ENCODE measurements at regions not wholly inside any gene's neighbourhood (a gene's known extent, or its start where the extent isn't known, plus 50 kb on each side); places are given as distances from the start of the nearest gene placed in this dataset.

DNA sequence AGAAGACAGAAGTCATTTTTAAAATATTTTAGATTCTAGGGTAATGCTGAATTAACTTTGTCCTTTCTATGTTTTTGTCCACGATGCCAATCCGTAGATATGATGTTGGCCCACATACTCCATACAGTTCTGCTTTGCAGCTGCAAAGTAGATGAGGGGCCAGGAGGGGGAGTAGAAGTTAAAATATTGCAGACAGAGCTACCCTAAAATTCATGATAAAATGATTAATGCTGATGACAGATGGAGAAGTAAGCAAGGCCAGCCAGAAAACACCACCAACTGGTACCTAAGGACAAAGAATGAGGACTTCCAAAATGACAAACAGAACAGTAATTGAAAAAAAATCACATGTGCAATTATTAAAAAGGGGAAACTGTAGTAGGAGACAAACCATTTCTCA, 756.6 kb upstream of the ARPP21 start:
- H3K4me3 ChIP-seq (ENCODE audit: low read depth, low read length) = no peak overlapping the region
- CTCF ChIA-PET = no interaction called here
- Mint-ChIP-seq H3K9me3 (ENCODE audit: unreplicated experiment) (no peaks in the 10 kb centered on the region), H3K4me3 (ENCODE audit: unreplicated experiment) (no peak overlapping the region), H3K4me1 (ENCODE audit: low read depth, unreplicated experiment) (no peaks in the 10 kb centered on the region), H3K27ac (ENCODE audit: unreplicated experiment) (no peak overlapping the region), H3K36me3 (ENCODE audit: insufficient read depth, unreplicated experiment) (no peaks in the 10 kb centered on the region), H3K27me3 (ENCODE audit: insufficient read depth, unreplicated experiment) (no peaks in the 10 kb centered on the region)
- no peaks in the 10 kb centered on the region for H3K36me3 ChIP-seq (ENCODE audit: control insufficient read depth, insufficient read depth, low read length)
- intact Hi-C loops (cut with micrococcal nuclease; ENCODE audit: unreplicated experiment) = loop anchor here (5.0 kb wide), 1 partner anchor 410 kb away; no protein-coding TSS in a partner anchor
- no TSS peak for BruUV-seq (replicated peaks)
- no peaks in the 10 kb centered on the region for H3K9me3 ChIP-seq
- POLR2A ChIA-PET = no interaction called here
- TF ChIP-seq, protein P1, sequence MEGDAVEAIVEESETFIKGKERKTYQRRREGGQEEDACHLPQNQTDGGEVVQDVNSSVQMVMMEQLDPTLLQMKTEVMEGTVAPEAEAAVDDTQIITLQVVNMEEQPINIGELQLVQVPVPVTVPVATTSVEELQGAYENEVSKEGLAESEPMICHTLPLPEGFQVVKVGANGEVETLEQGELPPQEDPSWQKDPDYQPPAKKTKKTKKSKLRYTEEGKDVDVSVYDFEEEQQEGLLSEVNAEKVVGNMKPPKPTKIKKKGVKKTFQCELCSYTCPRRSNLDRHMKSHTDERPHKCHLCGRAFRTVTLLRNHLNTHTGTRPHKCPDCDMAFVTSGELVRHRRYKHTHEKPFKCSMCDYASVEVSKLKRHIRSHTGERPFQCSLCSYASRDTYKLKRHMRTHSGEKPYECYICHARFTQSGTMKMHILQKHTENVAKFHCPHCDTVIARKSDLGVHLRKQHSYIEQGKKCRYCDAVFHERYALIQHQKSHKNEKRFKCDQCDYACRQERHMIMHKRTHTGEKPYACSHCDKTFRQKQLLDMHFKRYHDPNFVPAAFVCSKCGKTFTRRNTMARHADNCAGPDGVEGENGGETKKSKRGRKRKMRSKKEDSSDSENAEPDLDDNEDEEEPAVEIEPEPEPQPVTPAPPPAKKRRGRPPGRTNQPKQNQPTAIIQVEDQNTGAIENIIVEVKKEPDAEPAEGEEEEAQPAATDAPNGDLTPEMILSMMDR (IDR thresholded peaks at IDR 0.05; ENCODE audit: insufficient read depth in 1 of 2, low read depth in 1 of 2, low read length in 1 of 2, severe bottlenecking in 1 of 2, unreplicated experiment in 1 of 2) = peak; percentile 11 to 31
- H3K4me1 ChIP-seq = no peaks in the 10 kb centered on the region
- no peaks in the 10 kb centered on the region for H3K27me3 ChIP-seq (replicated peaks; ENCODE audit: control insufficient read depth, insufficient read depth, low read length)
- DNase-seq = peak in 1 of 2 experiments; percentile 1

DNA sequence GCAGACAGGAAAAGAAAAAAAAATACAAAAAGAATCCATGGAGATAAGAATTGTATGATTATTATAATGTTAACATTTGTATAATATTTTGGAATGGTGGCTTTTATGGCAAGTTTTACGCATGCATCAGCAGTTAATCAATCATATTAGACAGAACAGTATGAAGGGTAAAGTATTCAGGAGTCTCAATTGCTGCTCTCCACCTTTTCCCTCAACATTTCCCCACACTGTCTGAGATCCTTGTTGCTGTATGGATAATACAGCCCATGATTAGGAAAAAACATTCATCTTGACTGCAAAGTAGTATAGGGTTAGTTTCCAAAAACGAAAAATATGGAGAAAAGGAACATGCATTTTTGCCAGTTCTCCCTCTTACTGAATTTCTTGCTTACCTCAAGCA, 755.3 kb upstream of the ARPP21 start:
- H3K36me3 ChIP-seq (ENCODE audit: control insufficient read depth, insufficient read depth, low read length) = no peaks in the 10 kb centered on the region
- H3K9me3 ChIP-seq = no peaks in the 10 kb centered on the region
- H3K36me3 Mint-ChIP-seq (ENCODE audit: insufficient read depth, unreplicated experiment) = no peaks in the 10 kb centered on the region
- intact Hi-C loops (cut with micrococcal nuclease; ENCODE audit: unreplicated experiment) = loop anchor here (5.0 kb wide), 1 partner anchor 408 kb away; no protein-coding TSS in a partner anchor
- no peaks in the 10 kb centered on the region for H3K27me3 Mint-ChIP-seq (ENCODE audit: insufficient read depth, unreplicated experiment)
- ChIA-PET CTCF (no interaction called here), POLR2A (no interaction called here)
- H3K4me1 Mint-ChIP-seq (ENCODE audit: low read depth, unreplicated experiment) = no peaks in the 10 kb centered on the region
- H3K4me1 ChIP-seq = no peaks in the 10 kb centered on the region
- no peak overlapping the region for H3K4me3 ChIP-seq (ENCODE audit: low read depth, low read length)
- no peaks in the 10 kb centered on the region for H3K9me3 Mint-ChIP-seq (ENCODE audit: unreplicated experiment)
- BruUV-seq (replicated peaks) = no TSS peak
- H3K4me3 Mint-ChIP-seq (ENCODE audit: unreplicated experiment) = no peak overlapping the region
- H3K27ac Mint-ChIP-seq (ENCODE audit: unreplicated experiment) = no peak overlapping the region
- TF ChIP-seq, protein P1 (IDR thresholded peaks at IDR 0.05; ENCODE audit: insufficient read depth in 1 of 2, low read depth in 1 of 2, low read length in 1 of 2, severe bottlenecking in 1 of 2, unreplicated experiment in 1 of 2) = no peak
- no peaks in the 10 kb centered on the region for H3K27me3 ChIP-seq (replicated peaks; ENCODE audit: control insufficient read depth, insufficient read depth, low read length)
- DNase-seq = no peak

DNA sequence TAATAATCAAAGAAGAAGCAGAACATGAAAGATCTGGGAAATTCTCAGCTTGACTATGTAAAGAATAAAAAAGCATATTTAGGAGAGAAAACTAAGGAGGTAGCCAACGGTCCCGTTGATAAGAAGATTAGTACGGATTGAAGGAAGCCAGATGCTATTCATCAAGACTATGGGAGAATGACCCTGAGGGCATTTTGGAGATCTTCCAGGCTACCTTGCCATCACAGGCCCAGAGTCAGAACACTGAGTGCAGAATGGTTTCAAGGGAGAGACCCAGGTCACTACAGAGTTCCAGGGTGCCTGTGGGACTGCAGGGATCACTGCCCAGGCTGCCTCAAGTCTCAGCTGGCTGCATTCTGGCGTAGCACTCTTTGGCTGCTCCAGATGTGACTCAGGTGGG, 752.9 kb upstream of the ARPP21 start:
- Histone ChIP-seq H3K4me3 (ENCODE audit: low read depth, low read length) (no peak overlapping the region), H3K36me3 (ENCODE audit: control insufficient read depth, insufficient read depth, low read length) (no peaks in the 10 kb centered on the region), H3K9me3 (no peaks in the 10 kb centered on the region), H3K4me1 (no peaks in the 10 kb centered on the region), H3K27me3 (replicated peaks; ENCODE audit: control insufficient read depth, insufficient read depth, low read length) (no peaks in the 10 kb centered on the region)
- ChIA-PET POLR2A (no interaction called here), CTCF (no interaction called here)
- Mint-ChIP-seq H3K36me3 (ENCODE audit: insufficient read depth, unreplicated experiment) (no peaks in the 10 kb centered on the region), H3K9me3 (ENCODE audit: unreplicated experiment) (no peaks in the 10 kb centered on the region), H3K27me3 (ENCODE audit: insufficient read depth, unreplicated experiment) (peaks cover 3% of the 10 kb centered on the region), H3K27ac (ENCODE audit: unreplicated experiment) (no peak overlapping the region), H3K4me1 (ENCODE audit: low read depth, unreplicated experiment) (no peaks in the 10 kb centered on the region), H3K4me3 (ENCODE audit: unreplicated experiment) (no peak overlapping the region)
- TF ChIP-seq, protein P1 (IDR thresholded peaks at IDR 0.05; ENCODE audit: insufficient read depth in 1 of 2, low read depth in 1 of 2, low read length in 1 of 2, severe bottlenecking in 1 of 2, unreplicated experiment in 1 of 2) = no peak
- intact Hi-C loops (cut with micrococcal nuclease; ENCODE audit: unreplicated experiment) = no loop called here
- BruUV-seq (replicated peaks) = no TSS peak
- DNase-seq = no peak

All from Caco-2 (cell line).